A549 (cell line): ENCODE measurements at regions not wholly inside any gene's neighbourhood (a gene's known extent, or its start where the extent isn't known, plus 50 kb on each side); places are given as distances from the start of the nearest gene placed in this dataset.

ENCODE experiments used
- ATAC-seq, 2 experiments: fragments of 200-7000 bp in 1 of 2; fragments of >200 bp in 1 of 2; cut with Nextera tagmentation in 1 of 2; cut with Tn5 transposase in 1 of 2; 3 replicates each; pipeline versions ENCODE4 v1.8.0 to v1.9.1; 2018 to 2020; ENCODE audit warnings: mild to moderate bottlenecking in 1 of 2, moderate library complexity in 1 of 2
- CTCF ChIA-PET: fragments of 300-600 bp; sonication (Branson Sonifier 250); formaldehyde crosslinking; extraction: SDS; loops from one replicate; lab custom pipeline; 2021; ENCODE audit warnings: antibody characterized with exemption, inconsistent platforms; lab: Yijun Ruan, JAX
- POLR2A ChIA-PET: fragments of 350-600 bp; formaldehyde crosslinking; extraction: SDS; loops from one replicate; lab custom pipeline; 2021; ENCODE audit warnings: antibody characterized with exemption, inconsistent platforms; lab: Yijun Ruan, JAX
- DNase-seq, 2 experiments: peaks; one replicate each; pipeline versions ENCODE4 v3.0.0 to v3.0.0-alpha.2; 2011 to 2016; ENCODE audit warnings: low read depth in 1 of 2, low spot score in 1 of 2
- FAIRE-seq: peaks from 2 replicates; lab custom pipeline; 2011; peaks lifted over from hg19 to GRCh38; lab: Jason Lieb, UNC
- H3K27ac ChIP-seq, 2 experiments: fragments of >200 bp; sonication (Bioruptor Twin); formaldehyde crosslinking; 3 replicates each; pipeline ENCODE4 v1.5.1; 2016 to 2017
- H3K4me1 ChIP-seq: fragments of >200 bp; sonication (Bioruptor Twin); formaldehyde crosslinking; 3 replicates; pipeline ENCODE4 v1.6.1; 2016
- H3K4me2 ChIP-seq: fragments of >200 bp; sonication (Bioruptor Twin); formaldehyde crosslinking; 3 replicates; pipeline ENCODE4 v1.6.1; 2016
- H3K4me3 ChIP-seq: fragments of >200 bp; sonication (Bioruptor Twin); formaldehyde crosslinking; 3 replicates; pipeline ENCODE4 v1.5.1; 2016
- H3K9me3 ChIP-seq: fragments of >200 bp; sonication (Bioruptor Twin); formaldehyde crosslinking; 3 replicates; pipeline ENCODE4 v1.6.1; 2016
- BCL3 ChIP-seq: fragments of >200 bp; sonication (Bioruptor Twin); formaldehyde crosslinking; IDR thresholded peaks from 3 replicates; pipeline ENCODE4 v1.6.1; 2016
- CHD2 ChIP-seq: fragments of 150-350 bp; IDR thresholded peaks from 2 replicates; pipeline ENCODE4 v1.6.1; 2014; ENCODE audit warnings: low read length; ENCODE audit not compliant: partially characterized antibody
- EP300 ChIP-seq, 2 experiments: fragments of >200 bp; sonication (Bioruptor Twin); formaldehyde crosslinking; IDR thresholded peaks; 2 replicates in 1 of 2; 3 replicates in 1 of 2; pipeline ENCODE4 v1.6.1; 2016 to 2017
- FOXS1 ChIP-seq: fragments of 250-450 bp; sonication (Bioruptor Pico); IDR thresholded peaks from 2 replicates; pipeline ENCODE4 v1.5.0; 2020; ENCODE audit warnings: mild to moderate bottlenecking, moderate library complexity
- GATA3 ChIP-seq: IDR thresholded peaks from 2 replicates; pipeline ENCODE4 v1.6.1; 2012; ENCODE audit warnings: borderline replicate concordance
- HOXA7 ChIP-seq: fragments of 250-450 bp; sonication (Bioruptor Pico); IDR thresholded peaks from 2 replicates; pipeline ENCODE4 v1.5.0; 2020; ENCODE audit warnings: mild to moderate bottlenecking, moderate library complexity
- HOXB13 ChIP-seq: fragments of 250-450 bp; sonication (Bioruptor Pico); IDR thresholded peaks from 2 replicates; pipeline ENCODE4 v1.5.0; 2020; ENCODE audit warnings: low read depth, mild to moderate bottlenecking, moderate library complexity
- HOXB5 ChIP-seq: fragments of 250-450 bp; sonication (Bioruptor Pico); IDR thresholded peaks from 2 replicates; pipeline ENCODE4 v1.5.0; 2020; ENCODE audit warnings: mild to moderate bottlenecking, moderate library complexity
- JUN ChIP-seq, 2 experiments: fragments of >200 bp; sonication (Bioruptor Twin); formaldehyde crosslinking; IDR thresholded peaks; 2 replicates in 1 of 2; 3 replicates in 1 of 2; pipeline ENCODE4 v1.6.1; 2016 to 2017
- KDM1A ChIP-seq: fragments of 200-600 bp; sonication (generic); IDR thresholded peaks from 2 replicates; pipeline ENCODE4 v1.6.1; 2016; ENCODE audit warnings: low read depth, mild to moderate bottlenecking
- MAFK ChIP-seq: fragments of 450-650 bp; IDR thresholded peaks from 2 replicates; pipeline ENCODE4 v1.6.1; 2014; ENCODE audit not compliant: partially characterized antibody
- MAX ChIP-seq: IDR thresholded peaks from 2 replicates; pipeline ENCODE4 v1.6.1; 2012
- NPAS2 ChIP-seq: fragments of 250-450 bp; sonication (Bioruptor Pico); IDR thresholded peaks from 2 replicates; pipeline ENCODE4 v1.8.0; 2022; ENCODE audit warnings: mild to moderate bottlenecking, moderate library complexity, borderline replicate concordance
- NR3C1 ChIP-seq: fragments of >200 bp; sonication (Bioruptor Twin); formaldehyde crosslinking; IDR thresholded peaks from 3 replicates; pipeline ENCODE4 v1.6.1; 2017
- PBX3 ChIP-seq: IDR thresholded peaks from 2 replicates; pipeline ENCODE4 v1.6.1; 2012
- POLR2A ChIP-seq: IDR thresholded peaks from 2 replicates; pipeline ENCODE4 v1.6.1; 2012; ENCODE audit warnings: mild to moderate bottlenecking, low read length
- RARB ChIP-seq: fragments of 250-450 bp; sonication (Bioruptor Pico); IDR thresholded peaks from 2 replicates; pipeline ENCODE4 v1.8.0; 2021; ENCODE audit warnings: mild to moderate bottlenecking, moderate library complexity
- RFX5 ChIP-seq: fragments of 450-650 bp; IDR thresholded peaks from 2 replicates; pipeline ENCODE4 v1.7.1; 2014; ENCODE audit warnings: antibody characterized with exemption, mild to moderate bottlenecking, moderate library complexity
- RNF2 ChIP-seq: fragments of 200-600 bp; sonication (generic); IDR thresholded peaks from 2 replicates; pipeline ENCODE4 v1.6.1; 2016; ENCODE audit warnings: low read depth, mild to moderate bottlenecking, antibody characterized with exemption, moderate library complexity, borderline replicate concordance
- TP53 ChIP-seq: fragments of 250-450 bp; sonication (Bioruptor Pico); IDR thresholded peaks from 2 replicates; pipeline ENCODE4 v1.5.0; 2021; ENCODE audit warnings: mild to moderate bottlenecking, moderate library complexity
- USF2 ChIP-seq: fragments of 450-650 bp; IDR thresholded peaks from 2 replicates; pipeline ENCODE4 v1.6.1; 2014; ENCODE audit warnings: antibody characterized with exemption
- ZC3H11A ChIP-seq: fragments of 450-650 bp; IDR thresholded peaks from 2 replicates; pipeline ENCODE4 v1.6.1; 2014; ENCODE audit warnings: antibody characterized with exemption, mild to moderate bottlenecking
- ZFP36 ChIP-seq: fragments of 450-650 bp; IDR thresholded peaks from 2 replicates; pipeline ENCODE4 v1.6.1; 2014; ENCODE audit warnings: borderline replicate concordance; ENCODE audit not compliant: partially characterized antibody
- ZSCAN20 ChIP-seq: fragments of 250-450 bp; sonication (Bioruptor Pico); IDR thresholded peaks from 2 replicates; pipeline ENCODE4 v1.8.0; 2022; ENCODE audit warnings: mild to moderate bottlenecking, moderate library complexity
- WGBS: methylation state at CpG from one replicate; pipeline ENCODE4 v1.1.6; 2017; ENCODE audit errors: missing lambda C conversion rate; 5-methylcytosine and 5-hydroxymethylcytosine counted together

- no peak for TF ChIP-seq BCL3
- no peak for TF ChIP-seq PBX3
- TF ChIP-seq, all 56 proteins: peak for 0
Measured at GRCh38 chr13:54912367-54912766, 1883.8 kb downstream of the OLFM4 start (continued).

- 3% methylated on average over 4 of the region's 4 CpGs for WGBS
- ATAC-seq (no peak), DNase-seq (no peak), FAIRE-seq (no peak)
- H3K27ac ChIP-seq, result no peak overlapping the region
- no peak overlapping the region for H3K4me2 ChIP-seq
- POLR2A ChIA-PET, result no interaction called here
- no peaks in the 10 kb centered on the region for H3K4me1 ChIP-seq
- no peaks in the 10 kb centered on the region for H3K9me3 ChIP-seq
- no peak overlapping the region for H3K4me3 ChIP-seq
- no peak for TF ChIP-seq NR3C1
- TF ChIP-seq USF2, result no peak
- TF ChIP-seq ZFP36, result no peak
- TF ChIP-seq HOXB5 (CRISPR knock-in tag), result no peak
- no peak for TF ChIP-seq JUN (IDR thresholded peaks at IDR 0.05)
- no peak for TF ChIP-seq RARB (CRISPR knock-in tag)
- TF ChIP-seq GATA3, result no peak
- TF ChIP-seq CHD2, result no peak
- TF ChIP-seq EP300 (IDR thresholded peaks at IDR 0.05), result no peak
- no peak for TF ChIP-seq RFX5
- TF ChIP-seq NPAS2 (CRISPR knock-in tag), result no peak
- no peak for TF ChIP-seq ZC3H11A
- TF ChIP-seq HOXA7 (CRISPR knock-in tag), result no peak
- no peak for TF ChIP-seq RNF2
- no peak for TF ChIP-seq POLR2A
- TF ChIP-seq TP53 (CRISPR knock-in tag), result no peak
- no peak for TF ChIP-seq FOXS1 (CRISPR knock-in tag)
- TF ChIP-seq ZSCAN20 (CRISPR knock-in tag), result no peak
- no peak for TF ChIP-seq MAFK
- no peak for TF ChIP-seq MAX
- TF ChIP-seq, all 56 proteins: peak for 0
- CTCF ChIA-PET, result no interaction called here
Measured at GRCh38 chr13:54913668-54914067, 1885.1 kb downstream of the OLFM4 start.

GRCh38 chr13:54927538-54927937 lies 1898.9 kb downstream of the OLFM4 start:
- Histone ChIP-seq H3K4me3 (no peak overlapping the region), H3K4me1 (no peaks in the 10 kb centered on the region), H3K27ac (no peak overlapping the region), H3K4me2 (no peak overlapping the region), H3K9me3 (no peaks in the 10 kb centered on the region)
- DNase-seq (no peak), FAIRE-seq (no peak), ATAC-seq (no peak)
- TF ChIP-seq RNF2, result no peak
- TF ChIP-seq KDM1A, result no peak
- no peak for TF ChIP-seq HOXB13 (CRISPR knock-in tag)
- TF ChIP-seq ZC3H11A, result no peak
- no peak for TF ChIP-seq JUN (IDR thresholded peaks at IDR 0.05)
- ChIA-PET CTCF (no interaction called here), POLR2A (no interaction called here)
